K562 (cell line): ENCODE measurements at regions not wholly inside any gene's neighbourhood (a gene's known extent, or its start where the extent isn't known, plus 50 kb on each side); places are given as distances from the start of the nearest gene placed in this dataset.

Experiments used
- ATAC-seq: fragments of 200-7000 bp; cut with Tn5 transposase; 3 replicates; pipeline ENCODE4 v1.9.1; 2020; ENCODE audit warnings: moderate library complexity
- BruUV-seq: library from RNA; stranded (reverse); fragments of 400-500 nt; replicated peaks from 2 replicates; lab custom pipeline; 2021; lab: Mats Ljungman, UMichigan
- CTCF ChIA-PET: fragments of 300-600 bp; formaldehyde crosslinking; extraction: SDS; loops from one replicate; lab custom pipeline; 2021; ENCODE audit warnings: low intra/inter-chr PET ratio; lab: Yijun Ruan, JAX
- POLR2A ChIA-PET: fragments of 300-600, 350-650 bp; sonication (Branson Sonifier 250); formaldehyde crosslinking; extraction: SDS; loops from one replicate; lab custom pipeline; 2021; ENCODE audit warnings: antibody characterized with exemption, inconsistent platforms; lab: Yijun Ruan, JAX
- DNase-seq, 4 experiments: peaks; one replicate each; pipeline versions ENCODE4 v3.0.0 to v3.0.0-alpha.2; 2011 to 2018; ENCODE audit warnings: low spot score in 3 of 4, mixed read lengths in 3 of 4; ENCODE audit errors: extremely low read depth in 1 of 4
- FAIRE-seq: peaks from 2 replicates; lab custom pipeline; 2011; peaks lifted over from hg19 to GRCh38; lab: Jason Lieb, UNC
- H2AFZ ChIP-seq: 2 replicates; pipeline ENCODE4 v1.6.0; 2011; ENCODE audit warnings: low read depth, low read length, control low read depth, inconsistent platforms
- H3K27ac ChIP-seq: fragments of 200-600 bp; 3 replicates; pipeline ENCODE4 v1.8.0; 2011; ENCODE audit warnings: low read depth, mild to moderate bottlenecking, control low read depth, inconsistent platforms, low read length, moderate library complexity, mixed read lengths; ENCODE audit errors: extremely low read depth
- H3K27me3 ChIP-seq, 2 experiments: fragments of 300-600 bp in 1 of 2; 2 replicates in 1 of 2; 3 replicates in 1 of 2; pipeline versions ENCODE4 v1.6.0 to v1.8.0; 2011; ENCODE audit warnings: inconsistent platforms in 2 of 2, low read length in 2 of 2, mild to moderate bottlenecking in 1 of 2, mixed read lengths in 1 of 2, moderate library complexity in 1 of 2; ENCODE audit not compliant: control insufficient read depth in 2 of 2, insufficient read depth in 2 of 2
- H3K36me3 ChIP-seq: fragments of 300-600 bp; 3 replicates; pipeline ENCODE4 v1.8.0; 2011; ENCODE audit warnings: mild to moderate bottlenecking, low read length, inconsistent platforms; ENCODE audit not compliant: control insufficient read depth, insufficient read depth
- H3K4me1 ChIP-seq, 2 experiments: fragments of 200-600 bp in 1 of 2; replicated peaks in 1 of 2; 2 replicates in 1 of 2; 3 replicates in 1 of 2; pipeline versions ENCODE4 v1.5.1 to v1.8.0; 2011; ENCODE audit warnings: inconsistent platforms in 2 of 2, low read length in 2 of 2, mild to moderate bottlenecking in 1 of 2, mixed read lengths in 1 of 2, moderate library complexity in 1 of 2; ENCODE audit not compliant: control insufficient read depth in 2 of 2, insufficient read depth in 2 of 2
- H3K4me2 ChIP-seq: 2 replicates; pipeline ENCODE4 v1.6.1; 2011; ENCODE audit warnings: low read length, control low read depth, inconsistent platforms, mixed read lengths; ENCODE audit not compliant: insufficient read depth
- H3K4me3 ChIP-seq: fragments of 200-600 bp; sonication (generic), shearing (Covaris generic); 2 replicates; pipeline ENCODE4 v1.5.1; 2016; ENCODE audit warnings: control low read depth, inconsistent platforms
- H3K79me2 ChIP-seq: fragments of 200-600 bp; 3 replicates; pipeline ENCODE4 v1.8.0; 2011; ENCODE audit warnings: low read length, inconsistent platforms; ENCODE audit not compliant: control insufficient read depth, insufficient read depth
- H3K9ac ChIP-seq, 2 experiments: 2 replicates each; pipeline versions ENCODE4 v1.6.0 to v1.6.1; 2011; ENCODE audit warnings: low read depth in 2 of 2, low read length in 2 of 2, control low read depth in 1 of 2, inconsistent platforms in 1 of 2, mild to moderate bottlenecking in 1 of 2, mixed read lengths in 1 of 2; ENCODE audit not compliant: insufficient read depth in 1 of 2
- H3K9me1 ChIP-seq: one replicate; pipeline ENCODE4 v1.6.0; 2011; ENCODE audit warnings: inconsistent platforms, mild to moderate bottlenecking, low read length, moderate library complexity; ENCODE audit not compliant: control insufficient read depth, insufficient read depth
- H3K9me3 ChIP-seq: replicated peaks from 2 replicates; pipeline ENCODE4 v1.5.1; 2011; ENCODE audit warnings: low read depth, low read length, inconsistent platforms; ENCODE audit not compliant: control insufficient read depth, insufficient read depth
- H4K20me1 ChIP-seq: replicated peaks from 2 replicates; pipeline ENCODE4 v1.6.1; 2011; ENCODE audit warnings: low read length, inconsistent platforms, mixed read lengths; ENCODE audit not compliant: control insufficient read depth, insufficient read depth
- BRD9 ChIP-seq: fragments of 450-650 bp; IDR thresholded peaks from 2 replicates; pipeline ENCODE4 v1.6.1; 2018; ENCODE audit warnings: low read depth; ENCODE audit not compliant: partially characterized antibody
- FOXP4 ChIP-seq: sonication (generic); formaldehyde crosslinking; IDR thresholded peaks from 2 replicates; pipeline ENCODE4 v1.8.0; 2022; ENCODE audit warnings: mild to moderate bottlenecking, missing genetic modification reagents, borderline replicate concordance
- FUS ChIP-seq: fragments of 200-400 bp; formaldehyde crosslinking; optimal IDR thresholded peaks from 2 replicates; pipeline ENCODE3; 2017; ENCODE audit warnings: low read depth, low read length
- GABPB1 ChIP-seq: sonication (generic); formaldehyde crosslinking; IDR thresholded peaks from 2 replicates; pipeline ENCODE4 v1.8.0; 2022; ENCODE audit warnings: mild to moderate bottlenecking, missing genetic modification reagents
- HSF4 ChIP-seq: fragments of 250-450 bp; sonication (Bioruptor Pico); IDR thresholded peaks from 2 replicates; pipeline ENCODE4 v2.1.2; 2022; ENCODE audit warnings: mild to moderate bottlenecking, moderate library complexity, borderline replicate concordance
- NR1H2 ChIP-seq: sonication (generic); formaldehyde crosslinking; IDR thresholded peaks from 2 replicates; pipeline ENCODE4 v1.4.0; 2020; ENCODE audit warnings: mild to moderate bottlenecking, missing genetic modification reagents
- PHB ChIP-seq: fragments of 250-450 bp; sonication (Bioruptor Pico); IDR thresholded peaks from 2 replicates; pipeline ENCODE4 v1.5.0; 2021
- RBM17 ChIP-seq: fragments of 200-400 bp; formaldehyde crosslinking; IDR thresholded peaks from 2 replicates; pipeline ENCODE4 v1.6.1; 2017; ENCODE audit warnings: low read depth, mild to moderate bottlenecking, low read length, borderline replicate concordance
- RFX1 ChIP-seq: fragments of 450-650 bp; IDR thresholded peaks from 2 replicates; pipeline ENCODE4 v1.6.1; 2016; ENCODE audit warnings: mild to moderate bottlenecking, moderate library complexity
- SIN3B ChIP-seq: fragments of 450-650 bp; IDR thresholded peaks from 2 replicates; pipeline ENCODE4 v1.6.1; 2017; ENCODE audit warnings: low read depth, mild to moderate bottlenecking, moderate library complexity
- TFE3 ChIP-seq: fragments of 450-650 bp; formaldehyde crosslinking; IDR thresholded peaks from 2 replicates; pipeline ENCODE4 v1.4.0; 2020; ENCODE audit warnings: mild to moderate bottlenecking, mixed read lengths
- WHSC1 ChIP-seq: IDR thresholded peaks from one replicate; pipeline ENCODE4 v1.6.1; 2012; ENCODE audit warnings: low read length, control low read depth, inconsistent platforms
- ZBTB5 ChIP-seq: fragments of 450-650 bp; IDR thresholded peaks from 2 replicates; pipeline ENCODE4 v1.6.1; 2017; ENCODE audit warnings: antibody characterized with exemption
- WGBS: fragments of 100-300 bp; shearing (Covaris generic); methylation state at CpG from one replicate; pipeline ENCODE4 v1.1.6; 2016; ENCODE audit warnings: low coverage, mixed read lengths; ENCODE audit not compliant: insufficient coverage; ENCODE audit errors: missing lambda C conversion rate; 5-methylcytosine and 5-hydroxymethylcytosine counted together
- in situ Hi-C: fragments of 300-500 bp; cut with MboI; formaldehyde crosslinking; loops from 4 replicates; pipeline ENCODE4 v1.15.0; 2018; ENCODE audit warnings: inconsistent platforms, mixed read lengths
- intact Hi-C: fragments of 100-400 bp; cut with micrococcal nuclease; formaldehyde crosslinking; loops from 2 replicates; pipeline ENCODE4 v1.14.2; 2022

- WGBS, result 5% methylated on average over 5 of the region's 5 CpGs
- peak; percentile 61 for ATAC-seq
- TF ChIP-seq GABPB1 (CRISPR knock-in tag) (no peak), FUS (no peak), SIN3B (no peak), WHSC1 (no peak), TFE3 (no peak), FOXP4 (CRISPR knock-in tag) (no peak), PHB (CRISPR knock-in tag) (no peak), BRD9 (no peak), NR1H2 (CRISPR knock-in tag) (no peak), ZBTB5 (no peak), RFX1 (no peak), RBM17 (no peak), HSF4 (CRISPR knock-in tag) (no peak)
- FAIRE-seq, result no peak
- Histone ChIP-seq H3K4me2 (no peak overlapping the region), H3K4me3 (no peak overlapping the region), H3K9me3 (no peaks in the 10 kb centered on the region), H3K27ac (no peak overlapping the region), H3K79me2 (no peaks in the 10 kb centered on the region), H3K9ac (no peak overlapping the region), H3K36me3 (no peaks in the 10 kb centered on the region), H3K4me1 (no peaks in the 10 kb centered on the region), H3K27me3 (no peaks in the 10 kb centered on the region), H2AFZ (no peak overlapping the region), H3K9me1 (no peaks in the 10 kb centered on the region), H4K20me1 (no peaks in the 10 kb centered on the region)
- CTCF ChIA-PET, result no interaction called here
- POLR2A ChIA-PET, result interaction anchor here (0.5 kb wide), 1 partner anchor 794 kb away, joined by 3 read pairs; no protein-coding TSS in a partner anchor
- in situ Hi-C loops (loop anchor here (25.0 kb wide), 1 partner anchor 347 kb away; no protein-coding TSS in a partner anchor), intact Hi-C loops (no loop called here)
- no peak for DNase-seq
- no TSS peak for BruUV-seq
These were observed 280.6 kb upstream of the TFPI start for GRCh38 chr2:187834787-187835186.
